Adipocyte (in vitro differentiated cells): ENCODE measurements at regions not wholly inside any gene's neighbourhood (a gene's known extent, or its start where the extent isn't known, plus 50 kb on each side); places are given as distances from the start of the nearest gene placed in this dataset.

Experiments
- DNase-seq: peaks from one replicate; pipeline ENCODE4 v3.0.0-alpha.2; 2015; ENCODE audit warnings: low read depth
- H3K27me3 ChIP-seq: replicated peaks from 2 replicates; pipeline ENCODE4 v1.7.0; 2013; ENCODE audit warnings: mild to moderate bottlenecking, low read length, moderate library complexity; ENCODE audit not compliant: control insufficient read depth, insufficient read depth
- H3K36me3 ChIP-seq: 2 replicates; pipeline ENCODE4 v1.7.0; 2013; ENCODE audit warnings: low read length, mild to moderate bottlenecking, moderate library complexity; ENCODE audit not compliant: control insufficient read depth, insufficient read depth, severe bottlenecking
- H3K4me1 ChIP-seq: 2 replicates; pipeline ENCODE4 v1.7.0; 2013; ENCODE audit warnings: mild to moderate bottlenecking, low read length, moderate library complexity; ENCODE audit not compliant: control insufficient read depth, insufficient read depth
- H3K4me3 ChIP-seq: 2 replicates; pipeline ENCODE4 v1.7.0; 2013; ENCODE audit warnings: mild to moderate bottlenecking, low read length, moderate library complexity
- H3K9ac ChIP-seq: 2 replicates; pipeline ENCODE4 v1.7.0; 2013; ENCODE audit warnings: mild to moderate bottlenecking, low read length, moderate library complexity
- H3K9me3 ChIP-seq: 2 replicates; pipeline ENCODE4 v1.7.0; 2013; ENCODE audit warnings: mild to moderate bottlenecking, low read length, moderate library complexity; ENCODE audit not compliant: control insufficient read depth

DNA sequence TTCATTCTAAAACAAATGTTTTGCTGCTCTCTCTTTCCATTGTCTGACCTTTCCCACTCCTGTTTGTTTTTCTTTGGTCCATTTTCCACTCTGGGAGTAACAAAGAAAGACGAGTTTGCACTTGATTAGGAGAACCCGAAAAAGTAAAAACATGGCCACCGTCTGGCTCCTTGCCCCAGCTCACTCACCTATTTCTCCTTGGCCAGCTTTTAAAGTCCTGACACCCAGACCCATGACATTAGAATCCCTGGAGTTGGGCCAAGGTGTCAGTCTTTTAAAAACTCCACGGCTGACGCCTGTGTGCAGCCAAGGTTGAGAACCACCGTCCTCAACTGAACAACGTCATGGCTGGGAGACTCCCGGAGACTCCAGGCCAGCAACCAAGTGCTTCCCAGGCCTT is 63.6 kb upstream of the FLT1 start:
- H3K27me3 ChIP-seq, result no peaks in the 10 kb centered on the region
- H3K9me3 ChIP-seq, result no peaks in the 10 kb centered on the region
- no peaks in the 10 kb centered on the region for H3K36me3 ChIP-seq
- H3K4me3 ChIP-seq, result peak overlapping the region; percentile 8
- DNase-seq, result no peak
- peaks cover 13% of the 10 kb centered on the region for H3K4me1 ChIP-seq
- peak overlapping the region; percentile 3 for H3K9ac ChIP-seq

DNA sequence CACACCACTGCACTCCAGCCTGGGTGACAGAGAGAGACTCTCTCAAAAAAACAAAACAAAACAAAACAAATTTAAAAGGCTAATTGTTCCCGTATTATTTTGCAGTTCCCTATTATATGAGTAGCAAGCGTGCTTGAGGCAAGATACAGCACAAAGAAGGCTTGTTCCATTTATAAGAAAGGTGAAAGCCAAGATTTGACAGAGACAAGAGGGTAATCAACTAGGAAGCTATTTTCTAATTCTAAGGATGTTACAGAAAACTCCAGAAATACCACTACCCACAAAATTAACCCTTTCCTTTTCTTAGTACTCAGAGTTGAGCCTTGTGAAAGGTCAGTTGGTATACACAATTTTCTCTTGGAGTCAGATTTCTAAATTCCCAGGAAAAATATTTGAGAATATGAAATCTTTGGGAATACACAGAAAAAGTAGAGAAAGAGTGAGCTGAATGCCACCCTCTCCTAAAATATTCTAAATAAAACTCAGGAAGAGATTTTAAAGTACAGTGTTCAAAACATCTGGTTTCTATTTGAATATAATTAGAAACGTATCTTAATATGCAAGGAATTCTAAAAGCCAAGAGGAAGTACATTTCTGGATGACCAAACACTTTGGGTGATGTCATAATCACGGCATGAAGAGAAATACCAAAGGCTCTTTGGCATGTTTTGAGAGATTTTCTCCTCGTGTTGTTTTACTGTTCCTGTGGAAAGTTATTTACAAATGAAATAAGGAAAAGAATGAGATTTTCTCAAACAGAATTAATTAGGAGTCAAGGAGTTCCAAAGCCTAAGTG is 63.0 kb upstream of the FLT1 start:
- Histone ChIP-seq H3K36me3 (no peaks in the 10 kb centered on the region), H3K27me3 (no peaks in the 10 kb centered on the region), H3K4me1 (peaks cover 13% of the 10 kb centered on the region), H3K4me3 (peak overlapping the region; percentile 8), H3K9ac (peak overlapping the region; percentile 3), H3K9me3 (no peaks in the 10 kb centered on the region)
- DNase-seq, result peak; percentile 96

- Histone ChIP-seq H3K4me3 (no peak overlapping the region), H3K9me3 (no peaks in the 10 kb centered on the region), H3K9ac (no peak overlapping the region), H3K36me3 (no peaks in the 10 kb centered on the region), H3K27me3 (no peaks in the 10 kb centered on the region), H3K4me1 (peaks cover 13% of the 10 kb centered on the region)
- no peak for DNase-seq
Observed at GRCh38 chr13:28555096-28555495, 60.2 kb upstream of the FLT1 start.

- no peaks in the 10 kb centered on the region for H3K36me3 ChIP-seq
- H3K9me3 ChIP-seq, result no peaks in the 10 kb centered on the region
- H3K27me3 ChIP-seq, result no peaks in the 10 kb centered on the region
- H3K4me3 ChIP-seq, result no peak overlapping the region
- peaks cover 13% of the 10 kb centered on the region for H3K4me1 ChIP-seq
- no peak for DNase-seq
- no peak overlapping the region for H3K9ac ChIP-seq
Observed at GRCh38 chr13:28553971-28554370, 59.0 kb upstream of the FLT1 start.

- H3K9me3 ChIP-seq, result no peaks in the 10 kb centered on the region
- H3K9ac ChIP-seq, result no peak overlapping the region
- H3K27me3 ChIP-seq, result peaks cover 4% of the 10 kb centered on the region
- no peak for DNase-seq
- no peaks in the 10 kb centered on the region for H3K36me3 ChIP-seq
- no peak overlapping the region for H3K4me3 ChIP-seq
- no peaks in the 10 kb centered on the region for H3K4me1 ChIP-seq
Observed at GRCh38 chr13:28552288-28552687, 57.4 kb upstream of the FLT1 start.

GRCh38 chr13:28551498-28551895 is 56.6 kb upstream of the FLT1 start:
- no peak for DNase-seq
- H3K36me3 ChIP-seq, result no peaks in the 10 kb centered on the region
- no peaks in the 10 kb centered on the region for H3K9me3 ChIP-seq
- peaks cover 4% of the 10 kb centered on the region for H3K27me3 ChIP-seq
- no peak overlapping the region for H3K4me3 ChIP-seq
- H3K4me1 ChIP-seq, result no peaks in the 10 kb centered on the region
- H3K9ac ChIP-seq, result no peak overlapping the region

DNA sequence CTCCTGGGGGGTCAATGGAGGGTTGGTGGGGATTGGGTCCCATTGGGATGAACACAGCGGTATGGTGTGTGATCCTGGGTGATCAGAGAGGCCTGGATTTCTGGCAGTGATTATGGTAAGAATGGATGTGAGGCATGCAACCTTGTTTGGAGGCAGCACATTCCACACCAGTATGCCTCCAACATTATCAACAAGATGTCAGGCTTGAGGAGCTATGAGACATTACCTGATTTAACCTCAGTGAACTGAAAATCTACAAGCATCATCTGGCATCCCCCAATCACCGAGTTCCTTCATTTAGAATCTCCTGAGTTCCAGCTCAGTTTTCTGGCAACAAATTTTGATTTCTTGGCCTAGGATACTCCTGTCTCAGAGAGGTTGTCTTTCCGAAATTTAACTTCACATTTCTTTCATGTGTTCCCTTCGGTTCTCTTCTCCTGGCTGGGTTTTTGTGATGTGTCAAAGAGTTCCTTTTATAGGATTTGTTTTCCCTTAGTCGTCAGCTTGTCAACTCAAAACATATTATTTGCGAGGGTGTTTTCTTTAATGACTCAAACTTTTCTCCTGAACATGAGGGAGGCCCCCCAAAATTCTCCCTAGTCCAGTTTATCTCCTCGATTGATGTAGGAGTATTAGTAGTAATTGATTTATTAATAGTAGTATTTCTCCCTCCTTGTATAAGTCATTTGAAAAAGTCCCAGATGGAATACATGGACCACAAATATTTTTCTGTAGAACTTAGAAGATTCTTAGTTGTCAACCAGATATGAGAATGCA is 56.0 kb upstream of the FLT1 start:
- no peaks in the 10 kb centered on the region for H3K4me1 ChIP-seq
- no peaks in the 10 kb centered on the region for H3K9me3 ChIP-seq
- no peak for DNase-seq
- H3K27me3 ChIP-seq, result peaks cover 4% of the 10 kb centered on the region
- no peak overlapping the region for H3K9ac ChIP-seq
- no peak overlapping the region for H3K4me3 ChIP-seq
- H3K36me3 ChIP-seq, result no peaks in the 10 kb centered on the region

- H3K27me3 ChIP-seq, result peaks cover 4% of the 10 kb centered on the region
- no peak overlapping the region for H3K4me3 ChIP-seq
- no peak overlapping the region for H3K9ac ChIP-seq
Observed at GRCh38 chr13:28550091-28550490, 55.2 kb upstream of the FLT1 start.

DNA sequence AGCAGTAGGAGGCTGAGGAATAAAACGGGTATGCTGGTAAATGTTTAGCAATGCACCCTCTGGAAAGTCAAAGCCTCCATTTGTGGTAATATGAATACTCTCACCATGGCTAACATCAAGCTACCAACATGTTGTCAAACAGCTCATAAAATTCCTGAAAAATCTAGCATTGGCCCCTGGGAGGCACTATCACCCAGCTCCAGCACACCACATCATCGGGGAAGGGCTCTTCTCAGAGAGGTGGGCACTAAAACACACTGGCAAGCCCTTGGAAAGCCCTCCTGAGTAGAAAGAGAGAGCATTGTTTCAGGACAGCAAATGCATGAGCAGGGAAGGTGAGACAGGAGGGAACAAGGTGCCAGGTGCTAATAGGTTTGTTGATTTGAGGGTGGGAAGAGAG is 53.9 kb upstream of the FLT1 start:
- DNase-seq, result no peak
- Histone ChIP-seq H3K9me3 (peaks cover under 1% of the 10 kb centered on the region), H3K4me3 (no peak overlapping the region), H3K36me3 (no peaks in the 10 kb centered on the region), H3K4me1 (no peaks in the 10 kb centered on the region), H3K27me3 (peaks cover 4% of the 10 kb centered on the region), H3K9ac (no peak overlapping the region)

More at GRCh38 chr13:28550091-28550490, 55.2 kb upstream of the FLT1 start:
- DNase-seq, result no peak
- H3K9me3 ChIP-seq, result no peaks in the 10 kb centered on the region
- H3K4me1 ChIP-seq, result no peaks in the 10 kb centered on the region
- H3K36me3 ChIP-seq, result no peaks in the 10 kb centered on the region

- Histone ChIP-seq H3K4me3 (no peak overlapping the region), H3K27me3 (peaks cover 4% of the 10 kb centered on the region), H3K9ac (no peak overlapping the region), H3K4me1 (no peaks in the 10 kb centered on the region), H3K9me3 (peaks cover 5% of the 10 kb centered on the region), H3K36me3 (no peaks in the 10 kb centered on the region)
- no peak for DNase-seq
Observed at GRCh38 chr13:28548468-28548867, 53.5 kb upstream of the FLT1 start.

DNA sequence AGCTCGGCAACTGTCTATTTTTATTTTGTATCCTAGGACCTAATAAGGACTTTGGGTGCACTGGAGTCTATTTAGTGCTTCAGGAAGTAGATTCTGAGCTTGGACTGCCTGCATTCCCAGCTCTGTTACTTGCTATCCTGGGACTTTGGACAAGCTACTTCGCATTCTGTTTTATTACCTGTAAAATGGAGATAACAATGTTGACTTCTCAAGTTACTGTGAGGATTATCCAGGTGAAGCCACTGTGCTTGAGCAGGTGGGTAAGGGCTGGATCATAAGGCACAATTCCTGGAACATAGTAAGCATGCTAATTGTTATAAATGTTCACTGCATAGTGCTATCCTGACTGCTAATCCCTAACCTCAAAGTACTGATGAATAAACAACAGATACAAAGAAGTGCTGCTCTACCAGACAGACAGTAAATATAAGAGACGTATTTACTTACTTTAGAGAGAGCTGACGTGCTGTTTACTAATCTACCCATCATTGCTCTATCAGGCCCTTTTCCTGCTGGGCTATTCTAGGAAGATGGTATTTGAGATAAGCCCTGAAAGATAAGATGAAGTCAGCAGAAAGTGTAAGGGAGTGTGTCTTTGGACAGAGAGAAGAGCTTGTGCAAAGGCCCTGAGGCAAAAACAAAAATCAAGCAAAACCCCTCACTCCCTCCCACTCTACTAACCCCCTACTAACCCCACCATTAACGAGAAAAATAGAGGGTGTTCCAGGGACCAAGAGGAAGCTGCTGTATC is 50.8 kb upstream of the FLT1 start:
- H3K4me1 ChIP-seq, result no peaks in the 10 kb centered on the region
- no peak for DNase-seq
- H3K36me3 ChIP-seq, result no peaks in the 10 kb centered on the region
- H3K4me3 ChIP-seq, result no peak overlapping the region
- no peak overlapping the region for H3K9ac ChIP-seq
- H3K9me3 ChIP-seq, result peaks cover 6% of the 10 kb centered on the region
- peaks cover 4% of the 10 kb centered on the region for H3K27me3 ChIP-seq
